ENCODE measurements at regions not wholly inside any gene's neighbourhood (a gene's known extent, or its start where the extent isn't known, plus 50 kb on each side); places are given as distances from the start of the nearest gene placed in this dataset.

DNA sequence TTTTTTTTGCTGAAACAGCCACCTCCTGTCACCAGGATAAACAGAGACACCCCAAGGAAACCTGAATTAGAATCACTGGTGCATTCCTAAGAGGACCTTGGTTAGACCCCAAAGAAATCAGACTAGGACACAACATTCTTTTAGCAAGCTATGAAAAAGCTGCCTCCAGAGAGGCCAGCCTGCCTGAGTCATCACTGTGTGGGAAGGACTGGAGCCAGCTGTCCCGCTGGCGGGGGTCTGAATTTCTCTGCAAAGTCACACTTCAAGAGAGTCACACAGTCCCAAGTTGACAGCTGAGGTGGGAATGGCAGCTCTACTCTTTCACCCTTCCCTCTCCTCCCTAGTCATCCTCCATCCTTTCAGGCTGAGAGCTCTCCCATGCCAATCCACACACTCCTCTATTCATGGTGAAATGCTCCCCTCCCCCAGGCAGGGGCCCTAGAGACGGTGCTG, 405.0 kb upstream of the POU3F1 start (continued):
- TF ChIP-seq NFRKB (IDR thresholded peaks at IDR 0.05; ENCODE audit: low read depth) (no peak), ELF2 (CRISPR knock-in tag; IDR thresholded peaks at IDR 0.05) (no peak), NFE2 (IDR thresholded peaks at IDR 0.05; ENCODE audit: low read depth) (peak; percentile 11; the same call in 1 of the 2 replicates), LEF1 (IDR thresholded peaks at IDR 0.05) (no peak), ILF3 (IDR thresholded peaks at IDR 0.05; ENCODE audit: borderline replicate concordance) (no peak), RBM17 (IDR thresholded peaks at IDR 0.05; ENCODE audit: borderline replicate concordance, low read depth, low read length) (no peak), HEY1 (CRISPR knock-in tag; IDR thresholded peaks at IDR 0.05; ENCODE audit: borderline replicate concordance) (no peak), JUNB (CRISPR knock-in tag; conservative IDR thresholded peaks at IDR 0.05) (no peak)

DNA sequence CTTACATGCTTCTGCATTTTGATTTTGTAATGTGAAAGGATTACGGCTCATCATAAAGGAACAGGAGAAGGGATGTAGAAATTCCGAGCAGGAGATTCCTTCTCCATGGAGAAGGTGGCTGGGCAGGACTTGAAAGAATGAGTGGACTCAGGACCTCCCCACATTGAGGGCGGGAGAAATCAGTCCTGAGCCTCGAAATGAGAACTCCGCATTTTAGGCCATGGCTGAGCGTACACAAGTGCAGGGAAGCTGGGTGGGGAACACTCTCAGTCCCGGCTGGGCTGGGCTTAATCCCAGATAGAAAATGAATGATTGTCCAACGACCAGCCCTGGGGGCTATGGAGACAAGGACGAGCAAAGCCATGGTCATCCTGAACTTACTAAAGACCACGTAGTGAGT, 402.3 kb upstream of the POU3F1 start:
- DNase-seq (ENCODE audit: extremely low read depth in 1 of 4, low spot score in 3 of 4) (no peak), FAIRE-seq (no peak), ATAC-seq (no peak)
- H3K4me1 ChIP-seq (replicated peaks in 1 of 2; ENCODE audit: control insufficient read depth in 2 of 2, insufficient read depth in 2 of 2, low read length in 2 of 2): peaks cover 0 to 3% of the 10 kb centered on the region in 2 experiments; a peak in 1 of 5 replicates
- no peak overlapping the region for H3K4me3 ChIP-seq
- CTCF ChIA-PET (ENCODE audit: low intra/inter-chr PET ratio): interaction anchor here (1.1 kb wide), 1 partner anchor 27 kb away, joined by 4 read pairs; no protein-coding TSS in a partner anchor
- H3K27ac ChIP-seq (ENCODE audit: extremely low read depth, low read depth, low read length): no peak overlapping the region
- in situ Hi-C loops (cut with MboI) (no loop called here), intact Hi-C loops (cut with micrococcal nuclease) (no loop called here)
- no peaks in the 10 kb centered on the region for H3K36me3 ChIP-seq (ENCODE audit: control insufficient read depth, insufficient read depth, low read length)
- no peaks in the 10 kb centered on the region for H3K9me3 ChIP-seq (replicated peaks; ENCODE audit: control insufficient read depth, insufficient read depth, low read depth, low read length)
- peaks cover 25 to 75% of the 10 kb centered on the region in 2 experiments for H3K27me3 ChIP-seq (ENCODE audit: control insufficient read depth in 2 of 2, insufficient read depth in 2 of 2, low read length in 2 of 2)
- no peak overlapping the region for H2AFZ ChIP-seq (ENCODE audit: low read depth, low read length)
- no peaks in the 10 kb centered on the region for H3K9me1 ChIP-seq (ENCODE audit: control insufficient read depth, insufficient read depth, low read length)
- no peak overlapping the region for H3K4me2 ChIP-seq (ENCODE audit: insufficient read depth, low read length)
- no peaks in the 10 kb centered on the region for H3K79me2 ChIP-seq (ENCODE audit: control insufficient read depth, insufficient read depth, low read length)
- H4K20me1 ChIP-seq (replicated peaks; ENCODE audit: control insufficient read depth, insufficient read depth, low read length): no peaks in the 10 kb centered on the region
- 8% methylated on average over 10 of the region's 10 CpGs for WGBS (ENCODE audit: insufficient coverage, low coverage, missing lambda C conversion rate)
- POLR2A ChIA-PET: no interaction called here
- BruUV-seq (replicated peaks): no TSS peak
- no peak for TF ChIP-seq ZFP36 (IDR thresholded peaks at IDR 0.05; ENCODE audit: low read depth, low read length, partially characterized antibody)
- TF ChIP-seq HDAC2 (IDR thresholded peaks at IDR 0.05): no peak
- TF ChIP-seq ESRRA (IDR thresholded peaks at IDR 0.05; ENCODE audit: borderline replicate concordance, low read depth): no peak
- no peak for TF ChIP-seq ZNF239 (CRISPR knock-in tag; IDR thresholded peaks at IDR 0.05)
- no peak for TF ChIP-seq EP400 (IDR thresholded peaks at IDR 0.05)
- TF ChIP-seq, protein P1, sequence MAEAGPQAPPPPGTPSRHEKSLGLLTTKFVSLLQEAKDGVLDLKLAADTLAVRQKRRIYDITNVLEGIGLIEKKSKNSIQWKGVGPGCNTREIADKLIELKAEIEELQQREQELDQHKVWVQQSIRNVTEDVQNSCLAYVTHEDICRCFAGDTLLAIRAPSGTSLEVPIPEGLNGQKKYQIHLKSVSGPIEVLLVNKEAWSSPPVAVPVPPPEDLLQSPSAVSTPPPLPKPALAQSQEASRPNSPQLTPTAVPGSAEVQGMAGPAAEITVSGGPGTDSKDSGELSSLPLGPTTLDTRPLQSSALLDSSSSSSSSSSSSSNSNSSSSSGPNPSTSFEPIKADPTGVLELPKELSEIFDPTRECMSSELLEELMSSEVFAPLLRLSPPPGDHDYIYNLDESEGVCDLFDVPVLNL (CRISPR knock-in tag; IDR thresholded peaks at IDR 0.05; ENCODE audit: low read depth): no peak
- TF ChIP-seq HDAC1 (IDR thresholded peaks at IDR 0.05): no peak
- no peak for TF ChIP-seq TCFL5 (CRISPR knock-in tag; conservative IDR thresholded peaks at IDR 0.05)
- no peak for TF ChIP-seq MAZ (CRISPR knock-in tag; conservative IDR thresholded peaks at IDR 0.05 in 1 of 2, IDR thresholded peaks at IDR 0.05 in 1 of 2)
- TF ChIP-seq MYC (IDR thresholded peaks at IDR 0.05; ENCODE audit: low read depth, low read length): no peak
- no peak for TF ChIP-seq MYC (CRISPR knock-in tag; IDR thresholded peaks at IDR 0.05; ENCODE audit: borderline replicate concordance, low read depth)
- no peak for TF ChIP-seq ZFP30 (CRISPR knock-in tag; IDR thresholded peaks at IDR 0.05; ENCODE audit: borderline replicate concordance)
- H3K9ac ChIP-seq (ENCODE audit: insufficient read depth in 1 of 2, low read depth in 2 of 2, low read length in 2 of 2): no peak overlapping the region

Data from K562 (cell line).